SK-N-SH treated with all-trans-retinoic acid at 6 μM for 48 hours (cell line): ENCODE measurements at regions not wholly inside any gene's neighbourhood (a gene's known extent, or its start where the extent isn't known, plus 50 kb on each side); places are given as distances from the start of the nearest gene placed in this dataset.

Experiments
- ESRRG ChIP-seq: fragments of 250-450 bp; sonication (Bioruptor Pico); IDR thresholded peaks from 2 replicates; pipeline ENCODE4 v1.6.1; 2021; ENCODE audit warnings: mild to moderate bottlenecking
- GLIS3 ChIP-seq: fragments of 250-450 bp; sonication (Bioruptor Pico); IDR thresholded peaks from 2 replicates; pipeline ENCODE4 v1.5.0; 2020; ENCODE audit warnings: mild to moderate bottlenecking, moderate library complexity
- OSR1 ChIP-seq: fragments of 250-450 bp; sonication (Bioruptor Pico); IDR thresholded peaks from 2 replicates; pipeline ENCODE4 v1.8.0; 2022; ENCODE audit warnings: moderate library complexity, mild to moderate bottlenecking, inconsistent platforms
- RARB ChIP-seq: fragments of 250-450 bp; sonication (Bioruptor Pico); IDR thresholded peaks from 2 replicates; pipeline ENCODE4 v1.8.0; 2021; ENCODE audit warnings: mild to moderate bottlenecking, moderate library complexity
- SNAI2 ChIP-seq: fragments of 250-450 bp; sonication (Bioruptor Pico); IDR thresholded peaks from 2 replicates; pipeline ENCODE4 v1.5.0; 2020; ENCODE audit warnings: mild to moderate bottlenecking, moderate library complexity
- TCF4 ChIP-seq: fragments of 250-450 bp; sonication (Bioruptor Pico); IDR thresholded peaks from 2 replicates; pipeline ENCODE4 v1.8.0; 2021; ENCODE audit warnings: mild to moderate bottlenecking, moderate library complexity, borderline replicate concordance
- ZNF8 ChIP-seq: fragments of 450-650 bp; formaldehyde crosslinking; IDR thresholded peaks from 2 replicates; pipeline ENCODE4 v1.5.0; 2020; ENCODE audit warnings: mild to moderate bottlenecking, moderate library complexity
- TF ChIP-seq, protein P1 (sequence below): fragments of 250-450 bp; sonication (Bioruptor Pico); IDR thresholded peaks from 2 replicates; pipeline ENCODE4 v1.5.1; 2020; ENCODE audit warnings: low read depth, mild to moderate bottlenecking, moderate library complexity
- TF ChIP-seq, protein P2 (sequence below): fragments of 250-450 bp; sonication (Bioruptor Pico); IDR thresholded peaks from 2 replicates; pipeline ENCODE4 v1.5.0; 2020; ENCODE audit warnings: mild to moderate bottlenecking, moderate library complexity
- TF ChIP-seq, protein P3 (sequence below): fragments of 250-450 bp; sonication (Bioruptor Pico); IDR thresholded peaks from 2 replicates; pipeline ENCODE4 v1.8.0; 2020; ENCODE audit warnings: mild to moderate bottlenecking, moderate library complexity, borderline replicate concordance

DNA sequence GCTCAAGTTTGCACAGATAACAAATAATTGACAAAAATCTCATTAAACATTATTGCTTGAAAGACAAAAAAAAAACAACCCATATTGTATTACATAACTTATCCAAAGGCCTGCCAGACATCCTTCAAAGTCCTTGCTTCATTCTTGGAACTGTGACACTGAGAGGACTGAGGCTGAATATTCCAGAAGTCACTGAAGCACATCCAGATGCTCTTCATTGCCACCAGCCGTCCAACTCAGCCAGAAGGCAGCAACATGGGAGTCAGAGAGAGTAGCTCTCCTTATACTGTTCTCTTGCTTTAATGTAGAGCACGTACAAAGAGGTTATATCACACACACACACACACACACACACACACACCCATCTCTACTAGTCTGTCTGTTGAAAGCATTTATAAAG, 755.0 kb downstream of the LTN1 start:
- TF ChIP-seq, protein P1, sequence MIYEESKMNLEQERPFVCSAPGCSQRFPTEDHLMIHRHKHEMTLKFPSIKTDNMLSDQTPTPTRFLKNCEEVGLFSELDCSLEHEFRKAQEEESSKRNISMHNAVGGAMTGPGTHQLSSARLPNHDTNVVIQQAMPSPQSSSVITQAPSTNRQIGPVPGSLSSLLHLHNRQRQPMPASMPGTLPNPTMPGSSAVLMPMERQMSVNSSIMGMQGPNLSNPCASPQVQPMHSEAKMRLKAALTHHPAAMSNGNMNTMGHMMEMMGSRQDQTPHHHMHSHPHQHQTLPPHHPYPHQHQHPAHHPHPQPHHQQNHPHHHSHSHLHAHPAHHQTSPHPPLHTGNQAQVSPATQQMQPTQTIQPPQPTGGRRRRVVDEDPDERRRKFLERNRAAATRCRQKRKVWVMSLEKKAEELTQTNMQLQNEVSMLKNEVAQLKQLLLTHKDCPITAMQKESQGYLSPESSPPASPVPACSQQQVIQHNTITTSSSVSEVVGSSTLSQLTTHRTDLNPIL (CRISPR knock-in tag) = no peak
- TF ChIP-seq, protein P2, sequence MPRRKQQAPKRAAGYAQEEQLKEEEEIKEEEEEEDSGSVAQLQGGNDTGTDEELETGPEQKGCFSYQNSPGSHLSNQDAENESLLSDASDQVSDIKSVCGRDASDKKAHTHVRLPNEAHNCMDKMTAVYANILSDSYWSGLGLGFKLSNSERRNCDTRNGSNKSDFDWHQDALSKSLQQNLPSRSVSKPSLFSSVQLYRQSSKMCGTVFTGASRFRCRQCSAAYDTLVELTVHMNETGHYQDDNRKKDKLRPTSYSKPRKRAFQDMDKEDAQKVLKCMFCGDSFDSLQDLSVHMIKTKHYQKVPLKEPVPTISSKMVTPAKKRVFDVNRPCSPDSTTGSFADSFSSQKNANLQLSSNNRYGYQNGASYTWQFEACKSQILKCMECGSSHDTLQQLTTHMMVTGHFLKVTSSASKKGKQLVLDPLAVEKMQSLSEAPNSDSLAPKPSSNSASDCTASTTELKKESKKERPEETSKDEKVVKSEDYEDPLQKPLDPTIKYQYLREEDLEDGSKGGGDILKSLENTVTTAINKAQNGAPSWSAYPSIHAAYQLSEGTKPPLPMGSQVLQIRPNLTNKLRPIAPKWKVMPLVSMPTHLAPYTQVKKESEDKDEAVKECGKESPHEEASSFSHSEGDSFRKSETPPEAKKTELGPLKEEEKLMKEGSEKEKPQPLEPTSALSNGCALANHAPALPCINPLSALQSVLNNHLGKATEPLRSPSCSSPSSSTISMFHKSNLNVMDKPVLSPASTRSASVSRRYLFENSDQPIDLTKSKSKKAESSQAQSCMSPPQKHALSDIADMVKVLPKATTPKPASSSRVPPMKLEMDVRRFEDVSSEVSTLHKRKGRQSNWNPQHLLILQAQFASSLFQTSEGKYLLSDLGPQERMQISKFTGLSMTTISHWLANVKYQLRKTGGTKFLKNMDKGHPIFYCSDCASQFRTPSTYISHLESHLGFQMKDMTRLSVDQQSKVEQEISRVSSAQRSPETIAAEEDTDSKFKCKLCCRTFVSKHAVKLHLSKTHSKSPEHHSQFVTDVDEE = no peak
- no peak for TF ChIP-seq RARB (CRISPR knock-in tag)
- TF ChIP-seq GLIS3 (CRISPR knock-in tag) = no peak
- TF ChIP-seq ESRRG = no peak
- no peak for TF ChIP-seq OSR1 (CRISPR knock-in tag)
- no peak for TF ChIP-seq SNAI2 (CRISPR knock-in tag)
- TF ChIP-seq, protein P3, sequence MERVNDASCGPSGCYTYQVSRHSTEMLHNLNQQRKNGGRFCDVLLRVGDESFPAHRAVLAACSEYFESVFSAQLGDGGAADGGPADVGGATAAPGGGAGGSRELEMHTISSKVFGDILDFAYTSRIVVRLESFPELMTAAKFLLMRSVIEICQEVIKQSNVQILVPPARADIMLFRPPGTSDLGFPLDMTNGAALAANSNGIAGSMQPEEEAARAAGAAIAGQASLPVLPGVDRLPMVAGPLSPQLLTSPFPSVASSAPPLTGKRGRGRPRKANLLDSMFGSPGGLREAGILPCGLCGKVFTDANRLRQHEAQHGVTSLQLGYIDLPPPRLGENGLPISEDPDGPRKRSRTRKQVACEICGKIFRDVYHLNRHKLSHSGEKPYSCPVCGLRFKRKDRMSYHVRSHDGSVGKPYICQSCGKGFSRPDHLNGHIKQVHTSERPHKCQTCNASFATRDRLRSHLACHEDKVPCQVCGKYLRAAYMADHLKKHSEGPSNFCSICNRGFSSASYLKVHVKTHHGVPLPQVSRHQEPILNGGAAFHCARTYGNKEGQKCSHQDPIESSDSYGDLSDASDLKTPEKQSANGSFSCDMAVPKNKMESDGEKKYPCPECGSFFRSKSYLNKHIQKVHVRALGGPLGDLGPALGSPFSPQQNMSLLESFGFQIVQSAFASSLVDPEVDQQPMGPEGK (CRISPR knock-in tag) = no peak
- TF ChIP-seq ZNF8 (CRISPR knock-in tag) = no peak
- no peak for TF ChIP-seq TCF4
